Activated naive CD4-positive, alpha-beta T cell treated with anti-CD3 and anti-CD28 coated beads for 36 hours (primary cell): ENCODE measurements at regions not wholly inside any gene's neighbourhood (a gene's known extent, or its start where the extent isn't known, plus 50 kb on each side); places are given as distances from the start of the nearest gene placed in this dataset.

ENCODE experiments used
- CTCF ChIA-PET: fragments of 350-600 bp; sonication (Branson Sonifier 250); formaldehyde crosslinking; loops from one replicate; lab custom pipeline; 2021; ENCODE audit warnings: antibody characterized with exemption; lab: Charles Lee
- DNase-seq: peaks from one replicate; pipeline ENCODE4 v3.0.0-alpha.2; 2020
- H3K27ac Mint-ChIP-seq: one replicate; pipeline ENCODE4 v1.8.0; 2021; ENCODE audit warnings: mild to moderate bottlenecking, mixed read lengths
- H3K27me3 Mint-ChIP-seq: one replicate; pipeline ENCODE4 v1.8.0; 2021; ENCODE audit warnings: low read depth, mixed read lengths
- H3K36me3 Mint-ChIP-seq: one replicate; pipeline ENCODE4 v1.8.0; 2021; ENCODE audit warnings: low read depth, mixed read lengths
- H3K4me1 Mint-ChIP-seq: one replicate; pipeline ENCODE4 v1.8.0; 2021; ENCODE audit warnings: low read depth, mixed read lengths
- H3K4me3 Mint-ChIP-seq: one replicate; pipeline ENCODE4 v1.8.0; 2021; ENCODE audit warnings: mild to moderate bottlenecking, moderate library complexity, mixed read lengths
- H3K9me3 Mint-ChIP-seq: one replicate; pipeline ENCODE4 v1.8.0; 2021; ENCODE audit warnings: mixed read lengths
- intact Hi-C: fragments of 100-400 bp; cut with micrococcal nuclease; formaldehyde crosslinking; loops from one replicate; pipeline ENCODE4 v1.15.1; 2023

GRCh38 chr4:115293093-115293462 is 179.7 kb upstream of the NDST4 start:
- intact Hi-C loops = no loop called here
- no peaks in the 10 kb centered on the region for H3K27me3 Mint-ChIP-seq
- H3K4me1 Mint-ChIP-seq = no peaks in the 10 kb centered on the region
- H3K9me3 Mint-ChIP-seq = peaks cover 3% of the 10 kb centered on the region
- no peak overlapping the region for H3K4me3 Mint-ChIP-seq
- H3K27ac Mint-ChIP-seq = no peak overlapping the region
- CTCF ChIA-PET = no interaction called here
- no peaks in the 10 kb centered on the region for H3K36me3 Mint-ChIP-seq
- DNase-seq = no peak

- Mint-ChIP-seq H3K4me3 (no peak overlapping the region), H3K4me1 (no peaks in the 10 kb centered on the region), H3K27ac (no peak overlapping the region), H3K9me3 (peaks cover 3% of the 10 kb centered on the region), H3K36me3 (no peaks in the 10 kb centered on the region), H3K27me3 (no peaks in the 10 kb centered on the region)
- CTCF ChIA-PET = no interaction called here
- no peak for DNase-seq
- intact Hi-C loops = no loop called here
Observed at GRCh38 chr4:115292320-115293092, 179.1 kb upstream of the NDST4 start.

- CTCF ChIA-PET = no interaction called here
- DNase-seq = no peak
- Mint-ChIP-seq H3K9me3 (peaks cover 3% of the 10 kb centered on the region), H3K4me3 (no peak overlapping the region), H3K27me3 (no peaks in the 10 kb centered on the region), H3K36me3 (no peaks in the 10 kb centered on the region), H3K4me1 (no peaks in the 10 kb centered on the region), H3K27ac (no peak overlapping the region)
- intact Hi-C loops = no loop called here
Observed at GRCh38 chr4:115287426-115287825, 174.0 kb upstream of the NDST4 start.

- Mint-ChIP-seq H3K27ac (no peak overlapping the region), H3K4me1 (no peaks in the 10 kb centered on the region), H3K9me3 (no peaks in the 10 kb centered on the region), H3K36me3 (no peaks in the 10 kb centered on the region), H3K4me3 (no peak overlapping the region), H3K27me3 (no peaks in the 10 kb centered on the region)
- intact Hi-C loops = no loop called here
- CTCF ChIA-PET = no interaction called here
- no peak for DNase-seq
Observed at GRCh38 chr4:115279330-115279729, 165.9 kb upstream of the NDST4 start.

GRCh38 chr4:115278830-115279229 is 165.4 kb upstream of the NDST4 start:
- Mint-ChIP-seq H3K27ac (no peak overlapping the region), H3K9me3 (no peaks in the 10 kb centered on the region), H3K36me3 (no peaks in the 10 kb centered on the region), H3K4me3 (no peak overlapping the region), H3K4me1 (no peaks in the 10 kb centered on the region), H3K27me3 (no peaks in the 10 kb centered on the region)
- CTCF ChIA-PET = no interaction called here
- no peak for DNase-seq
- intact Hi-C loops = no loop called here

- H3K27ac Mint-ChIP-seq = no peak overlapping the region
- no peak overlapping the region for H3K4me3 Mint-ChIP-seq
- intact Hi-C loops = no loop called here
- CTCF ChIA-PET = no interaction called here
- no peak for DNase-seq
- no peaks in the 10 kb centered on the region for H3K36me3 Mint-ChIP-seq
- H3K9me3 Mint-ChIP-seq = no peaks in the 10 kb centered on the region
- H3K4me1 Mint-ChIP-seq = no peaks in the 10 kb centered on the region
- no peaks in the 10 kb centered on the region for H3K27me3 Mint-ChIP-seq
Observed at GRCh38 chr4:115275615-115276014, 162.2 kb upstream of the NDST4 start.

- H3K4me3 Mint-ChIP-seq = no peak overlapping the region
- H3K9me3 Mint-ChIP-seq = no peaks in the 10 kb centered on the region
- H3K4me1 Mint-ChIP-seq = no peaks in the 10 kb centered on the region
- H3K36me3 Mint-ChIP-seq = no peaks in the 10 kb centered on the region
- DNase-seq = no peak
- H3K27me3 Mint-ChIP-seq = no peaks in the 10 kb centered on the region
- H3K27ac Mint-ChIP-seq = no peak overlapping the region
- intact Hi-C loops = no loop called here
- CTCF ChIA-PET = no interaction called here
Observed at GRCh38 chr4:115274545-115274944, 161.1 kb upstream of the NDST4 start.

GRCh38 chr4:115272594-115272993 is 159.2 kb upstream of the NDST4 start:
- CTCF ChIA-PET = no interaction called here
- Mint-ChIP-seq H3K4me1 (no peaks in the 10 kb centered on the region), H3K27ac (no peak overlapping the region), H3K36me3 (no peaks in the 10 kb centered on the region), H3K9me3 (no peaks in the 10 kb centered on the region), H3K4me3 (no peak overlapping the region), H3K27me3 (no peaks in the 10 kb centered on the region)
- DNase-seq = no peak
- intact Hi-C loops = no loop called here

GRCh38 chr4:115272185-115272584 is 158.8 kb upstream of the NDST4 start:
- Mint-ChIP-seq H3K36me3 (no peaks in the 10 kb centered on the region), H3K9me3 (no peaks in the 10 kb centered on the region), H3K4me3 (no peak overlapping the region), H3K27me3 (no peaks in the 10 kb centered on the region), H3K27ac (no peak overlapping the region), H3K4me1 (no peaks in the 10 kb centered on the region)
- no peak for DNase-seq
- CTCF ChIA-PET = no interaction called here
- intact Hi-C loops = no loop called here

GRCh38 chr4:115260195-115260594 is 146.8 kb upstream of the NDST4 start:
- Mint-ChIP-seq H3K27me3 (no peaks in the 10 kb centered on the region), H3K4me3 (no peak overlapping the region), H3K36me3 (no peaks in the 10 kb centered on the region), H3K27ac (no peak overlapping the region), H3K9me3 (peaks cover 2% of the 10 kb centered on the region), H3K4me1 (no peaks in the 10 kb centered on the region)
- no peak for DNase-seq
- CTCF ChIA-PET = no interaction called here
- intact Hi-C loops = no loop called here

GRCh38 chr4:115259642-115260041 is 146.2 kb upstream of the NDST4 start:
- no peak for DNase-seq
- H3K4me3 Mint-ChIP-seq = no peak overlapping the region
- H3K27ac Mint-ChIP-seq = no peak overlapping the region
- CTCF ChIA-PET = no interaction called here
- H3K9me3 Mint-ChIP-seq = peaks cover 2% of the 10 kb centered on the region
- H3K27me3 Mint-ChIP-seq = no peaks in the 10 kb centered on the region
- no peaks in the 10 kb centered on the region for H3K36me3 Mint-ChIP-seq
- intact Hi-C loops = no loop called here
- H3K4me1 Mint-ChIP-seq = no peaks in the 10 kb centered on the region

- Mint-ChIP-seq H3K27me3 (no peaks in the 10 kb centered on the region), H3K4me3 (no peak overlapping the region), H3K36me3 (no peaks in the 10 kb centered on the region), H3K4me1 (no peaks in the 10 kb centered on the region), H3K9me3 (no peaks in the 10 kb centered on the region), H3K27ac (no peak overlapping the region)
- intact Hi-C loops = no loop called here
- no peak for DNase-seq
- CTCF ChIA-PET = no interaction called here
Observed at GRCh38 chr4:115249808-115250207, 136.4 kb upstream of the NDST4 start.

- intact Hi-C loops = no loop called here
- Mint-ChIP-seq H3K4me1 (no peaks in the 10 kb centered on the region), H3K9me3 (no peaks in the 10 kb centered on the region), H3K27me3 (no peaks in the 10 kb centered on the region), H3K4me3 (no peak overlapping the region), H3K36me3 (no peaks in the 10 kb centered on the region), H3K27ac (no peak overlapping the region)
- CTCF ChIA-PET = interaction anchor here (0.7 kb wide), 1 partner anchor 141 kb away, joined by 3 read pairs; no protein-coding TSS in a partner anchor
- DNase-seq = no peak
Observed at GRCh38 chr4:115234405-115235093, 121.1 kb upstream of the NDST4 start.
